Fibroblast of lung (primary cell): ENCODE measurements at regions not wholly inside any gene's neighbourhood (a gene's known extent, or its start where the extent isn't known, plus 50 kb on each side); places are given as distances from the start of the nearest gene placed in this dataset.

Experiments used
- DNase-seq, 2 donors: peaks; one replicate each; pipeline versions ENCODE4 v3.0.0 to v3.0.0-alpha.2; 2010; ENCODE audit warnings: low read depth in 2 of 2
- H2AFZ ChIP-seq: 2 replicates; pipeline ENCODE4 v1.5.1; 2012; ENCODE audit warnings: low read length, control low read depth, inconsistent platforms
- H3K27ac ChIP-seq: 2 replicates; pipeline ENCODE4 v1.5.1; 2011; ENCODE audit warnings: low read length, control low read depth; ENCODE audit not compliant: insufficient read depth
- H3K27me3 ChIP-seq: 2 replicates; pipeline ENCODE4 v1.5.1; 2011; ENCODE audit warnings: mild to moderate bottlenecking, low read length; ENCODE audit not compliant: control insufficient read depth, insufficient read depth
- H3K36me3 ChIP-seq: 2 replicates; pipeline ENCODE4 v1.5.1; 2011; ENCODE audit warnings: low read length; ENCODE audit not compliant: control insufficient read depth, insufficient read depth
- H3K4me1 ChIP-seq: 2 replicates; pipeline ENCODE4 v1.5.1; 2011; ENCODE audit warnings: low read length; ENCODE audit not compliant: control insufficient read depth, insufficient read depth; ENCODE audit errors: extremely low read depth
- H3K4me2 ChIP-seq: 2 replicates; pipeline ENCODE4 v1.5.1; 2011; ENCODE audit warnings: low read length, control low read depth; ENCODE audit not compliant: insufficient read depth; ENCODE audit errors: extremely low read depth
- H3K4me3 ChIP-seq, 4 experiments: fragments of 200-600 bp in 1 of 4; sonication (generic) in 1 of 4; replicated peaks in 1 of 4; 2 replicates each; pipeline ENCODE4 v1.5.1; 2011 to 2016; ENCODE audit warnings: low read length in 4 of 4, low read depth in 3 of 4, mild to moderate bottlenecking in 3 of 4, control low read depth in 2 of 4, inconsistent platforms in 1 of 4, mixed read lengths in 1 of 4; ENCODE audit not compliant: insufficient read depth in 1 of 4; ENCODE audit errors: control extremely low read depth in 1 of 4
- H3K79me2 ChIP-seq: 2 replicates; pipeline ENCODE4 v1.5.1; 2012; ENCODE audit warnings: mild to moderate bottlenecking, low read length, inconsistent platforms; ENCODE audit not compliant: control insufficient read depth, insufficient read depth
- H3K9ac ChIP-seq: 2 replicates; pipeline ENCODE4 v1.5.1; 2011; ENCODE audit warnings: mild to moderate bottlenecking, low read length, control low read depth; ENCODE audit not compliant: insufficient read depth
- H3K9me3 ChIP-seq: 2 replicates; pipeline ENCODE4 v1.5.1; 2012; ENCODE audit warnings: low read depth, low read length; ENCODE audit not compliant: control insufficient read depth, insufficient read depth
- H4K20me1 ChIP-seq: 2 replicates; pipeline ENCODE4 v1.5.1; 2011; ENCODE audit warnings: low read length; ENCODE audit not compliant: control insufficient read depth, insufficient read depth; ENCODE audit errors: extremely low read depth
- EZH2 ChIP-seq: IDR thresholded peaks from 2 replicates; pipeline ENCODE4 v1.5.1; 2012; ENCODE audit warnings: low read length, control low read depth, mild to moderate bottlenecking; ENCODE audit errors: missing control alignments
- TF ChIP-seq, protein P1 (sequence below), 2 donors: IDR thresholded peaks in 1 of 2; conservative IDR thresholded peaks in 1 of 2; 1 replicate in 1 of 2; 2 replicates in 1 of 2; pipeline ENCODE4 v1.5.1; 2011 to 2012; ENCODE audit warnings: low read length in 2 of 2, control low read depth in 1 of 2, inconsistent platforms in 1 of 2, low read depth in 1 of 2, mild to moderate bottlenecking in 1 of 2

- Histone ChIP-seq H3K27me3 (no peaks in the 10 kb centered on the region), H3K4me2 (peak overlapping the region; percentile 66), H3K9me3 (no peaks in the 10 kb centered on the region), H3K9ac (no peak overlapping the region), H3K36me3 (no peaks in the 10 kb centered on the region), H3K79me2 (no peaks in the 10 kb centered on the region), H3K4me3 (no peak overlapping the region), H3K4me1 (peaks cover 11% of the 10 kb centered on the region), H2AFZ (no peak overlapping the region), H4K20me1 (no peaks in the 10 kb centered on the region), H3K27ac (peak overlapping the region; percentile 45)
- peak; percentile 96 for DNase-seq
- no peak for TF ChIP-seq EZH2
- TF ChIP-seq, protein P1, sequence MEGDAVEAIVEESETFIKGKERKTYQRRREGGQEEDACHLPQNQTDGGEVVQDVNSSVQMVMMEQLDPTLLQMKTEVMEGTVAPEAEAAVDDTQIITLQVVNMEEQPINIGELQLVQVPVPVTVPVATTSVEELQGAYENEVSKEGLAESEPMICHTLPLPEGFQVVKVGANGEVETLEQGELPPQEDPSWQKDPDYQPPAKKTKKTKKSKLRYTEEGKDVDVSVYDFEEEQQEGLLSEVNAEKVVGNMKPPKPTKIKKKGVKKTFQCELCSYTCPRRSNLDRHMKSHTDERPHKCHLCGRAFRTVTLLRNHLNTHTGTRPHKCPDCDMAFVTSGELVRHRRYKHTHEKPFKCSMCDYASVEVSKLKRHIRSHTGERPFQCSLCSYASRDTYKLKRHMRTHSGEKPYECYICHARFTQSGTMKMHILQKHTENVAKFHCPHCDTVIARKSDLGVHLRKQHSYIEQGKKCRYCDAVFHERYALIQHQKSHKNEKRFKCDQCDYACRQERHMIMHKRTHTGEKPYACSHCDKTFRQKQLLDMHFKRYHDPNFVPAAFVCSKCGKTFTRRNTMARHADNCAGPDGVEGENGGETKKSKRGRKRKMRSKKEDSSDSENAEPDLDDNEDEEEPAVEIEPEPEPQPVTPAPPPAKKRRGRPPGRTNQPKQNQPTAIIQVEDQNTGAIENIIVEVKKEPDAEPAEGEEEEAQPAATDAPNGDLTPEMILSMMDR (conservative IDR thresholded peaks at IDR 0.05 in 1 of 2, IDR thresholded peaks at IDR 0.05 in 1 of 2; ENCODE audit: low read depth in 1 of 2, low read length in 2 of 2), result no peak
Measured at GRCh38 chr3:152121270-152121636, 147.5 kb upstream of the MBNL1 start.

- TF ChIP-seq, protein P1 (conservative IDR thresholded peaks at IDR 0.05 in 1 of 2, IDR thresholded peaks at IDR 0.05 in 1 of 2; ENCODE audit: low read depth in 1 of 2, low read length in 2 of 2), result no peak
- no peak for TF ChIP-seq EZH2
- no peak overlapping the region for H3K4me3 ChIP-seq
- no peak overlapping the region for H3K4me2 ChIP-seq
- H3K9ac ChIP-seq, result no peak overlapping the region
- H3K9me3 ChIP-seq, result no peaks in the 10 kb centered on the region
- no peak overlapping the region for H2AFZ ChIP-seq
- H3K36me3 ChIP-seq, result no peaks in the 10 kb centered on the region
- no peak overlapping the region for H3K27ac ChIP-seq
- H3K27me3 ChIP-seq, result no peaks in the 10 kb centered on the region
- H3K79me2 ChIP-seq, result no peaks in the 10 kb centered on the region
- DNase-seq, result no peak
- no peaks in the 10 kb centered on the region for H4K20me1 ChIP-seq
- peaks cover 11% of the 10 kb centered on the region for H3K4me1 ChIP-seq
Measured at GRCh38 chr3:152122851-152123250, 145.9 kb upstream of the MBNL1 start.

DNA sequence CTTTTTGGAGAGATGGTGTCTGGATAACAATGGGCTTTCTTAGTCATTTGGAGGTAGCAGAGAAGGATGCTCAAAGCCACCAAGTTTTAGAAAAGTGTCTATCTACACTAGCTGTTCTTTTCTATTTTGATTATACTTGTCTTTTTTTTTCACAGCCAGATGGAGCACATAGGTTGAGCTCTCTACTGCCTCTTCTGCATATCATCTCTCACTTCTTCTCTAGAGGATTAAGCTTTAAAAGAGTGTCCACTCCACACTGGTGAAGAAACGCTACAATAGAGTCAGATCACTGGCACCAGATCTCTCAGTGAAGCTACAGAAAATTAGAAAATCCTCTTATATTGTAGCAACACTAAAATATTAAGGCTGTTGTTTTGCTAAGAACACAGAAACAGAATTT lies 145.3 kb upstream of the MBNL1 start:
- DNase-seq, result peak in 1 of 2 donors; percentile 11
- Histone ChIP-seq H3K79me2 (no peaks in the 10 kb centered on the region), H3K4me2 (no peak overlapping the region)

More for the DNA sequence above, 145.3 kb upstream of the MBNL1 start:
- Histone ChIP-seq H3K4me1 (peaks cover 11% of the 10 kb centered on the region), H3K27ac (no peak overlapping the region), H3K27me3 (no peaks in the 10 kb centered on the region), H2AFZ (no peak overlapping the region), H4K20me1 (no peaks in the 10 kb centered on the region), H3K36me3 (no peaks in the 10 kb centered on the region), H3K9me3 (no peaks in the 10 kb centered on the region), H3K9ac (no peak overlapping the region), H3K4me3 (no peak overlapping the region)
- no peak for TF ChIP-seq EZH2
- TF ChIP-seq, protein P1 (conservative IDR thresholded peaks at IDR 0.05 in 1 of 2, IDR thresholded peaks at IDR 0.05 in 1 of 2; ENCODE audit: low read depth in 1 of 2, low read length in 2 of 2), result no peak
